ENCODE measurements at regions not wholly inside any gene's neighbourhood (a gene's known extent, or its start where the extent isn't known, plus 50 kb on each side); places are given as distances from the start of the nearest gene placed in this dataset.

DNA sequence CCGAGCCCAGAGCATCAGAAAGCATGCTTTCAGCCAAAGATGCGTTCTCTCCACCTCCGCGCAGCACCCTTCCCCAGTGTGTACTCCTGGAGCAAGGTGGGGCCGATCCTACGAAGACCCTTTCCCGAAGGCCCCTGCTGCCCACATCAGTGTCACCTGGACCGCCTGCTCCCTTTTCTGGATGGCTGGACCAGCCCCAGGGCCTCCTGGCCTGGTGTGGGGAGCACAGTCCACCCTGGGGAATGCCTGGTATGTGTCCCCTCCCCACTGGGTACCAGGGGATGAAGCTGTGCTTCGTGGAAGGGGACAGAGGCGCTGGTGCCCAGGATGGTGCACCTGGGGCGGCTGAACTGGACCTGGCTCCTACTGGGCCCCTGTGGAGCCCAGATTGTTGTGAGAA, 173.8 kb downstream of the SEC14L1 start:
- DNase-seq = no peak
- no peaks in the 10 kb centered on the region for H3K36me3 Mint-ChIP-seq (ENCODE audit: low read depth)
- H3K27me3 Mint-ChIP-seq (ENCODE audit: low read depth) = peaks cover 2% of the 10 kb centered on the region
- peaks cover 11% of the 10 kb centered on the region for H3K4me1 Mint-ChIP-seq (ENCODE audit: low read depth)
- ChIA-PET CTCF (no interaction called here), POLR2A (no interaction called here)
- ATAC-seq = no peak
- H3K9me3 Mint-ChIP-seq (ENCODE audit: insufficient read depth) = no peaks in the 10 kb centered on the region
- H3K4me3 Mint-ChIP-seq = no peak overlapping the region
- no peak overlapping the region for H3K27ac Mint-ChIP-seq

DNA sequence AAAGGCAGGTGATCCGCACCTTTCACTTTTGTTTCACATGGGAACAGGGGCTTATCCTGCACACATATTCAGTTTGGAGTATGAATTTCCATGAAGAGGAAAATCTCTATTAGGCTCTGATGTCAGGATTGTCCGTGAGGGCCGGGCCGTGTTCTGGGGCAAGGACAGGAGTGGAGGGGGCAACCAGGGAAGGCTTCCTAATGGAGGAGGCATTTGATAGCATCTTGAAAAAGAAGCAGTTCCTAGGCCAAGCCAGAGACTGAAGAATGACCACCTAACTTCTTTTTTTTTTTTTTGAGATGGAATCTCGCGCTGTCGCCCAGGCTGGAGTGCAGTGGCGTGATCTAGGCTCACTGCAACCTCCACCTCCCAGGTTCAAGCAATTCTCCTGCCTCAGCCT, 174.2 kb downstream of the SEC14L1 start:
- no peaks in the 10 kb centered on the region for H3K36me3 Mint-ChIP-seq (ENCODE audit: low read depth)
- POLR2A ChIA-PET = no interaction called here
- no peak overlapping the region for H3K4me3 Mint-ChIP-seq
- H3K27ac Mint-ChIP-seq = no peak overlapping the region
- H3K27me3 Mint-ChIP-seq (ENCODE audit: low read depth) = peaks cover 2% of the 10 kb centered on the region
- ATAC-seq (no peak), DNase-seq (no peak)
- H3K9me3 Mint-ChIP-seq (ENCODE audit: insufficient read depth) = no peaks in the 10 kb centered on the region
- H3K4me1 Mint-ChIP-seq (ENCODE audit: low read depth) = peaks cover 13% of the 10 kb centered on the region
- CTCF ChIA-PET = no interaction called here

DNA sequence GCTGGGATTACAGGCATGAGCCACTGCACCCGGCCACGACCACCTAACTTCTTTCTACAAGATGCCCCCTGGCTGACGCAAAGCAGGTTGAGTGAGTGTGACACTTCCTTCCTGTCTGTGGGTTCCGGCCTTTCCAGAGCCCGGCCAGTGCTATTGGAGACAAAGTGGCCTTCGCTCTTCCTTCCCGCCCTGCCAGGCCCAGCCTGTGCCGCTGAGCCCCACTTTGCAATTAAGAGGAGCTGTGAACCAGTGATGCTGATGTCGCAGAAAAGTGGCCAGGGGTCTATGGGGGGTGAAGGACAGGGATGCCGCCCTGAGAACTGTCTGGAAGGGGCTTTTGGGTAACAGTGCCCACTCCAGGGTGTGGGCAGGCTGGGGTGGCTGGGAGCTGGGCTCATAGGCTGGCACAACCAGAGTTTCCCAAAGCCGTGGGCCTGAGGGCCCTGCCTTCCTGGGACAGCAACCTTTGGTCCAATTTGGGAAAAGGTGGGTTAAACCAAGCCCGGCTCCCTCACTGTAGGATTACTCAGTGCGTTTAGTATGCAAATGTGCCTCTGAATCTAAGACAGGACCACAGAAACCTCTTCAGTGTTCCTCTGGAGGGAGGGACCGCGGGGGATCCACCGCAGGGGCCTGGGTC, 174.9 kb downstream of the SEC14L1 start:
- Mint-ChIP-seq H3K27ac (no peak overlapping the region), H3K9me3 (ENCODE audit: insufficient read depth) (no peaks in the 10 kb centered on the region), H3K27me3 (ENCODE audit: low read depth) (peaks cover 2% of the 10 kb centered on the region), H3K4me1 (ENCODE audit: low read depth) (peaks cover 18% of the 10 kb centered on the region), H3K4me3 (no peak overlapping the region), H3K36me3 (ENCODE audit: low read depth) (no peaks in the 10 kb centered on the region)
- ChIA-PET POLR2A (no interaction called here), CTCF (no interaction called here)
- ATAC-seq (no peak), DNase-seq (no peak)

DNA sequence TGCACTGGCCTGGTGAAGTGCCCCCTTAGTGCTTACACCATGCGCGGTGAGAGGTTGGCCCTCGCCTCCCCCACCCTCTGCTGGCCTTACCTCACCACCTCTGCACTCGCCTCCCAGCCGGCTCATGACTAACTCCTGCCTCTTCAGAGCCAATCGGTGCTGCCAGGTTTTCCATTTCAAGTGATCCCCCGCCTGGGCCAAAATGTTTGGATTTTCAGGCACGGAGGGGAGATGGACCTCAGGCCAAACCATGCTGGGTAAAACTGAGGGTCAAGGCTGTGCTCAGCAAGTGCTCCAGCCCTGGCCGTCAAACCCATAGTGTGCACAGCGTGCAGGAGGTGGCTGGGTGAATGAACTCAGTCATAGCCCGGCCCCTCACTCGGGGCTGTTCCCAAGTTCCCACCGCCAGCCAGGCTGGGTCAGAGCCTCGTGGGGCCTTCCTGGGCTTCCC, 175.4 kb downstream of the SEC14L1 start:
- ATAC-seq = no peak
- Mint-ChIP-seq H3K4me3 (no peak overlapping the region), H3K27me3 (ENCODE audit: low read depth) (peaks cover 2% of the 10 kb centered on the region), H3K36me3 (ENCODE audit: low read depth) (no peaks in the 10 kb centered on the region), H3K9me3 (ENCODE audit: insufficient read depth) (no peaks in the 10 kb centered on the region), H3K27ac (no peak overlapping the region), H3K4me1 (ENCODE audit: low read depth) (peaks cover 19% of the 10 kb centered on the region)
- no peak for DNase-seq
- ChIA-PET CTCF (no interaction called here), POLR2A (no interaction called here)

DNA sequence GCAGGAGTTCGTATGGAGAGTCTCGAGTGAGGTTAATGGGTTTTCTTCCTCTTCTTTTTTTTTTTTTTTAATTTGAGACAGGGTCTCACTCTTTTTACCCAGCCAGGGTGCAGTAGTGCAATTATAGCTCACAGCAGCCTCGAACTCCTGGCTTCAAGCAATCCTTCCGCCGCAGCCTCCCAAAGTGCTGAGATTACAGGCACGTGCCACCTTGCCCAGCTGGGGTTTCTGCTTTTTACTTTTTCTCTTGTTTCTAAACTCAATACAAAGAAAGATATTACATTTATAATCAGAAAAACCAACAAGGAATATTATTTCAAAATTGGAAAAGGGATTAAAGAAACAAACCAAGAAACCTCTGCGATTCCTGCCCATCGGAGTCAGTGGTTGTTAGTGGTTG, 175.9 kb downstream of the SEC14L1 start:
- Mint-ChIP-seq H3K9me3 (ENCODE audit: insufficient read depth) (no peaks in the 10 kb centered on the region), H3K4me1 (ENCODE audit: low read depth) (peaks cover 19% of the 10 kb centered on the region), H3K27ac (no peak overlapping the region), H3K4me3 (no peak overlapping the region), H3K27me3 (ENCODE audit: low read depth) (peaks cover 2% of the 10 kb centered on the region), H3K36me3 (ENCODE audit: low read depth) (no peaks in the 10 kb centered on the region)
- DNase-seq (no peak), ATAC-seq (no peak)
- ChIA-PET CTCF (no interaction called here), POLR2A (no interaction called here)

DNA sequence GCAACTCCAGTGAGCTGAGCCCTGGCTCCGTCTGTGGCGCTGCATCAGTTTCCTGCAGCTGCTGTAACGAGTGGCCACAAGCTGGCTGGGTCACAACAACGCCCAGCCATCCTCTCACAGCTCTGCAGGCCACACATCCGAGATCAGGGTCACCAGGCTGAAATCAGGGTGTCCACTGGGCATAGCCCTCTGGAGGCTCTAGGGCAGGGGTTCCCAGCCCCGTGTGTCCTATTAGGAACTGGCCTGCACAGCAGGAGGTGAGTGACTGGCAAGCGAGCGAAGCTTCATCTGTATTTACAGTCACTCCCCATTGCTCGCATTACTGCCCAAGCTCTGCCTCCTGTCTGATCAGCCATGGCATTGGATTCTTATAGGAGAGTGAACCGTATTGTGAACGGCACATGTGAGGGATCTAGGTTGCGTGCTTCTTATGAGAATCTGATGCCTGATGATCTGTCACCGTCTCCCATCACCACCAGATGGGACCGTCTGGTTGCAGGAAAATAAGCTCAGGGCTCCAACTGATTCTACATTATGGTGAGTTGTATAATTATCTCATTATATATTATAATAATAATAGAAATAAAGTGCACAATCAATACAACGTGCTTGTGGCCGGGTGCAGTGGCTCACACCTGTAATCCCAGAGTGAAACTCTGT, 176.5 kb downstream of the SEC14L1 start:
- POLR2A ChIA-PET = no interaction called here
- Mint-ChIP-seq H3K27me3 (ENCODE audit: low read depth) (peaks cover 2% of the 10 kb centered on the region), H3K27ac (no peak overlapping the region), H3K4me1 (ENCODE audit: low read depth) (peaks cover 19% of the 10 kb centered on the region), H3K36me3 (ENCODE audit: low read depth) (no peaks in the 10 kb centered on the region), H3K9me3 (ENCODE audit: insufficient read depth) (no peaks in the 10 kb centered on the region), H3K4me3 (no peak overlapping the region)
- DNase-seq (no peak), ATAC-seq (no peak)
- CTCF ChIA-PET = no interaction called here

DNA sequence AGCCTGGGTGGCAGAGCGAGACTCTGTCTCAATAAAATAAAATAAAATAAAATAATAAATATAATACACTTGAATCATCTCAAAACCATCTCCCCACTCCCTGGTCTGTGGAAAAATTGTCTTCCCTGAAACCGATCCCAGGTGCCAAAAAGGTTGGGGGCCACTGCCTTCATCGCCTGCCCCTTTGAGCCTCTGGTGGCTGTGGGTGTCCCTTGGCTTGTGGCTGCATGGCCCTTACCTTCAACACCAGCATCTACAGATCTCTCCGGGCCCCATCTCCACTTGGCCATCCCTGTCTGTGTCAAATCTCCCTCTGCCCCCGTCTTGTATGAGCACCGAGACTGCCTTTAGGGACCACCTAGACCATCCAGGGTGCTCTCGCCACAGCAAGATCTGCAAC, 177.3 kb downstream of the SEC14L1 start:
- ChIA-PET CTCF (no interaction called here), POLR2A (no interaction called here)
- no peak overlapping the region for H3K4me3 Mint-ChIP-seq
- DNase-seq = no peak
- no peak overlapping the region for H3K27ac Mint-ChIP-seq
- no peaks in the 10 kb centered on the region for H3K36me3 Mint-ChIP-seq (ENCODE audit: low read depth)
- ATAC-seq = no peak
- H3K4me1 Mint-ChIP-seq (ENCODE audit: low read depth) = peaks cover 19% of the 10 kb centered on the region
- no peaks in the 10 kb centered on the region for H3K9me3 Mint-ChIP-seq (ENCODE audit: insufficient read depth)
- H3K27me3 Mint-ChIP-seq (ENCODE audit: low read depth) = peaks cover 2% of the 10 kb centered on the region

DNA sequence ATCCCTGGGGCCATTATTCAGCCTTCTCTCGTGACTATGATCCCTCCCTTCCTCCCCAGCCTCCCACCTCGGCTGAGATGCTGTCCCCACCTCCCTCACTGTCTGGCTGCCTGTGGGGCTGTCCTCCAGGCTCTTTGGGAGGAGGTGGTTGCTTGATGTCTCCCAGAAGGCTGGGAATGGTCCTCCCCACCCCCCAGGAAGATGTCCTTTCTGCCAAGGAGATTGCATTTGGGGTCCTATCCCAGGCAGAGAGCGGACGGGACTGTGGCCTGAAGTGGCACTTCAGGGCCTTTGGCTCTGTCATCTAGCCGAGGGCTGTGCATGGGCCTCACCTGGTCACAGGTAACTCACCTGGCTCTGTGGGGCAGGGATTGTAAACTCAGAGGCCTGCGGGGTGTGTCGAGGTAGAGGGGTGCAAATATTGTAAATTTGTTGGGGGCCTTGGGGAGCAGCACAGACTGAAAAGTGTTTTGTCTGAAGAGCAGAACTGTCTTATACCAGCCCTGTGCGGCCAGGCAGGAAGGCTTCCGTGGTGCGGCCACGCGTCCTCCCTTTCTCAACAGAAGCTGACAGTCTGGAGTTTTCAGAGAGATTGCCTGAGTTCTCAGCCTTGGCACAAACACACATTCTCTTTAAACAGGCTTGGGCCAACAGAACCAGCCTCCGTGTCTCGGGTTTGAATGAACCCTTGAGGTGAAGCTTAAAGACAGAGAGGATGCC, 177.9 kb downstream of the SEC14L1 start:
- POLR2A ChIA-PET = no interaction called here
- no peak for ATAC-seq

DNA sequence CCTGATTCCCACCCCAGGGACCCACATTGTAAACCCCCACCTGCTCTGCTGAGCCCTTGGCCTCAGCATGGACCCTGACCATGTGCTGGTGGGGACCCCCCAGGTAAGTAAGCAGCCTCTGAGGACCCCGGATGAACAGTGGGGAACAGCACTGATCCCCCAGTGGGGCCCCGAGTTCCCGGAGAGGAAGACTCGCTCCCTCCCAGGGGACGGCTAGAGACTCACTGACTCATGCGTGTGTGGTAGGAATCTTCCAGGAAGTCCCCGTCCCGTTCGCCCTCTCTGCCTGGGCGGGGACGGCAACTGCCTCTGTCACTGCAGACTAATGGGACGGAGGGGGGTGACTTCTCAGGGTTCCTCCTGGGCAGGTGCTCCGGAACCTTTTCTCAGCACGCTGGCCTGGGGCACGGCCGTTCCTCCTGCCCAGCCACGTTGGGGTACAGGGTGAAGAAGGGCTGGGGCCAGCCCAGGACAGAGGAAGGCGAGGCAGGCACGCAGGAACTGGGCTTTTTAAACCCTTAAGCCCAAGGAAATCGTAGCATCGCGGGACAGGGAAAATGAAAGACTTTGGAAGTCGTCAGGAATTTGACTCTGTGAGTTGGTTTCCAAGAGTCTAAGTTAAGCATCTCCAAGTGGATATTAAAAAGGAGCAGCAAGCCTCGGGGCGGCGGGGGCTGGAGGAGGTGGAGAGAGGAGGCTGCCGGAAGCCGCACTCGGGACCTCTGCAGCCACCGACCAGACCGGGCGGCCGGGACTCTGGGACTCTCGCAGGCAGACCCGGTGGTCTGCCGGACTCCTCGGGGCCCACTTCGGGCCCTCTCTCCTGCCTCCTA, 178.7 kb downstream of the SEC14L1 start:
- POLR2A ChIA-PET = no interaction called here

More for the DNA sequence above, 177.9 kb downstream of the SEC14L1 start:
- Mint-ChIP-seq H3K36me3 (ENCODE audit: low read depth) (no peaks in the 10 kb centered on the region), H3K4me3 (no peak overlapping the region), H3K27me3 (ENCODE audit: low read depth) (peaks cover 2% of the 10 kb centered on the region), H3K27ac (no peak overlapping the region), H3K4me1 (ENCODE audit: low read depth) (peaks cover 22% of the 10 kb centered on the region), H3K9me3 (ENCODE audit: insufficient read depth) (no peaks in the 10 kb centered on the region)
- DNase-seq = no peak
- CTCF ChIA-PET = no interaction called here

DNA sequence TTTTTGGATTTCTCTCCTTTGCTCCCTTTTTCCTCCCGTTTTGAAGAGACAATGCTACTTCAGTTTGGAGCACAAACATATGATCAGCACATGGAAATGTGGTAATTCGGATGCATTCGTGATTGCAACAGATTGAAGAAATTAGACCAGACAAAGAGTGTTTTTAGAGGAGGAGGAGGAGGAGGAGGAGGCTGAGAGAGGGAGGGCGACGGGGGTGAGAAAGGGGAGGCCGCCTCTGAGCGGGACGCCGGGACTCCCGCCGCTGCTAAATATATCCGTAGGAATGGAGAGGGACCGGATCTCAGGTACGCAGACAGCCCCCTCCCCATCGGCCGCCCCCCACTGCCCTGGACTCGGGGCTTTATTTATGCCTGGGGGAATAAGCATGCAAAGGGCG, 179.3 kb downstream of the SEC14L1 start:
- POLR2A ChIA-PET = interaction anchor here (1.0 kb wide), 1 partner anchor 11 kb away, joined by 4 read pairs; no protein-coding TSS in a partner anchor
- Mint-ChIP-seq H3K9me3 (ENCODE audit: insufficient read depth) (no peaks in the 10 kb centered on the region), H3K36me3 (ENCODE audit: low read depth) (no peaks in the 10 kb centered on the region), H3K27me3 (ENCODE audit: low read depth) (peaks cover 2% of the 10 kb centered on the region), H3K27ac (no peak overlapping the region), H3K4me3 (no peak overlapping the region), H3K4me1 (ENCODE audit: low read depth) (peaks cover 35% of the 10 kb centered on the region)
- ATAC-seq (no peak), DNase-seq (no peak)
- CTCF ChIA-PET = no interaction called here

More for the DNA sequence above, 178.7 kb downstream of the SEC14L1 start:
- H3K4me3 Mint-ChIP-seq = peak overlapping the region; percentile 61
- peak; percentile 68 for ATAC-seq
- CTCF ChIA-PET = no interaction called here
- peaks cover 30% of the 10 kb centered on the region for H3K4me1 Mint-ChIP-seq (ENCODE audit: low read depth)
- peak overlapping the region; percentile 67 for H3K27ac Mint-ChIP-seq
- H3K9me3 Mint-ChIP-seq (ENCODE audit: insufficient read depth) = no peaks in the 10 kb centered on the region
- peak; percentile 53 for DNase-seq
- peaks cover 2% of the 10 kb centered on the region for H3K27me3 Mint-ChIP-seq (ENCODE audit: low read depth)
- no peaks in the 10 kb centered on the region for H3K36me3 Mint-ChIP-seq (ENCODE audit: low read depth)

DNA sequence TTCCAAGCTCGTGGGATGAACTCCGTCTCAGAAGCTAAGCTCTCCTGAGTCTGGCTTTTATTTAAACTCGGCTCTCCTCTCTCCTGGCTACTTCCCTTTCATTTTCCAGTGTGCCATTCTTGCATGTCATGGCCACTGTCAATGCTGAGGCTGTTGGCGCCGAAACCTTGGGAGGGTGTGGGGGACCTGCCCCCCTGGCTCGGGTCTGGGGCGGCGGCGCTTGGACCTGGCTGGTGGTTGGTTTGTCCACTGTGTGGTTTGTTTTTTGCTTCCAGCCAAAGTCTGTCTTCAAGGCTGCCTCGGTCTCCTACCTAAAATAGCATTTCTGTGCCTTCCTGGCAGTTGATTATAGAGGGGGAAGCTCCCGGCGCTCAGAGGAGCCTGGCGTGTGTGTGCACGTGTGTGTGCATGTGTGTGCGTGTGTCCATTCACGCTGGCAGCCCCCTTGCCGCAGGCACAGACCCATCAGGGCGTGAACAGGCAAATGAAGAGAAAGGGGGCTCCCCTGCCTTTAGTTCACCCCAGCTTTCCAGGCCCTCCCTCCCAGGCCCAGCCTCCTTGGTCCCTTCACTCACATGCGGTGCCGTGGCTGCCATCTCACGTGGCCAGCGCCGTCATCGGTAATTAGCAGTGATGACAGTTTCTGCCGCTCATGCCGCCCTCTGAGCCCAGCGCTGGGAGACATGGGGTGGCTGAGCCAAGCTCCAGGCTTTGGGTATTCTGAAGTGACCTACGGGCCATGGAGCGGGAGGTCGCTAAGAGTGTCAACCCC, 179.9 kb downstream of the SEC14L1 start:
- no peaks in the 10 kb centered on the region for H3K9me3 Mint-ChIP-seq (ENCODE audit: insufficient read depth)
- H3K4me3 Mint-ChIP-seq = no peak overlapping the region
- CTCF ChIA-PET = no interaction called here
- ATAC-seq (no peak), DNase-seq (no peak)
- peaks cover 2% of the 10 kb centered on the region for H3K27me3 Mint-ChIP-seq (ENCODE audit: low read depth)
- POLR2A ChIA-PET = interaction anchor here (1.0 kb wide), 1 partner anchor 11 kb away, joined by 4 read pairs; no protein-coding TSS in a partner anchor
- H3K36me3 Mint-ChIP-seq (ENCODE audit: low read depth) = no peaks in the 10 kb centered on the region
- peaks cover 39% of the 10 kb centered on the region for H3K4me1 Mint-ChIP-seq (ENCODE audit: low read depth)
- H3K27ac Mint-ChIP-seq = no peak overlapping the region

All from activated CD8-positive, alpha-beta T cell treated with anti-CD3 and anti-CD28 coated beads, Interleukin-2, amount 10 ng/mL, durations not matched to agents 7 days and 5 days (primary cell).